Fibroblast of villous mesenchyme (primary cell): ENCODE measurements at regions not wholly inside any gene's neighbourhood (a gene's known extent, or its start where the extent isn't known, plus 50 kb on each side); places are given as distances from the start of the nearest gene placed in this dataset.

Source experiments
- DNase-seq: peaks from one replicate; pipeline ENCODE4 v3.0.0-alpha.2; 2010; ENCODE audit warnings: low read depth
- H3K4me3 ChIP-seq: 2 replicates; pipeline ENCODE4 v1.5.1; 2011; ENCODE audit warnings: low read depth, mild to moderate bottlenecking, low read length
- CTCF ChIP-seq: IDR thresholded peaks from 2 replicates; pipeline ENCODE4 v1.5.1; 2012; ENCODE audit warnings: low read depth, mild to moderate bottlenecking, low read length; ENCODE audit not compliant: insufficient read depth

DNA sequence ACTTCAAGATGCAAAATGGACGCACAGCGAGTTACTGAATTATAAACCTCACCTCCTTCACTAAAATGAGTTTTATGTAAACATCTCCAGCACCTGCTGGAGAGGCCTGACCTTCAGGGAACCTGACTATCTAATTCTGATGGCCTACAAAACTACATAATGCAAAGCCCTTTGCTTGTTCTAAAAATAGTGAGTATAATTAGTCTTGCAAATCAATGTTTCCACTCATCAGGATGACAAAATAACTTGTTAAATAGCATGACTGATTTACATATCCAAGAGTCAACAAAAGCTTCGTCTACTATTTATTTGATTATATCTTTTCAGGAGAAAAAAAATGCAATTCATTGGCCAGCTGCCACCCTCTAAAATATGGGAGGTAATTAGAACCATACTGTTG, 326.3 kb upstream of the MC4R start:
- TF ChIP-seq CTCF: no peak
- H3K4me3 ChIP-seq: no peak overlapping the region
- no peak for DNase-seq

GRCh38 chr18:60722742-60723141, 350.2 kb upstream of the MC4R start:
- DNase-seq: no peak
- no peak for TF ChIP-seq CTCF
- H3K4me3 ChIP-seq: no peak overlapping the region

DNA sequence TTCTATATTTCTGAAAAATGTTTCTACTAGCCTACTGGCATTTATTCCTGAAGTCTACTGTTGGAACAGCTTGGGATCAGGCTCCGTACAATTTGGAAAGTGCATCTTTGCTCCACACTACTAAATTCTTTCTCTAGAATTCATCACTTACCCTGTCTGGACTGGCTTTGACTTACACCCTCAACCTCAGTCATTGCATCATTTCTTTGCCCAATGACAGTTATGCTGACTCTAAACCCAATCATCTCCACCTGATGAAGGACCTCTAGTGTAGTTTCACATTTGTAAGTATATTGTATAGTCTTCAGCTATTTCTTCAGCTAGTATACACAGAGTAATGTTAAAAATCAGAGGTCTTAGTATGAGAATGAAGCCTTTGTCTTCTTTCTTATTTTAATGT, 359.6 kb upstream of the MC4R start:
- H3K4me3 ChIP-seq: no peak overlapping the region
- no peak for DNase-seq

DNA sequence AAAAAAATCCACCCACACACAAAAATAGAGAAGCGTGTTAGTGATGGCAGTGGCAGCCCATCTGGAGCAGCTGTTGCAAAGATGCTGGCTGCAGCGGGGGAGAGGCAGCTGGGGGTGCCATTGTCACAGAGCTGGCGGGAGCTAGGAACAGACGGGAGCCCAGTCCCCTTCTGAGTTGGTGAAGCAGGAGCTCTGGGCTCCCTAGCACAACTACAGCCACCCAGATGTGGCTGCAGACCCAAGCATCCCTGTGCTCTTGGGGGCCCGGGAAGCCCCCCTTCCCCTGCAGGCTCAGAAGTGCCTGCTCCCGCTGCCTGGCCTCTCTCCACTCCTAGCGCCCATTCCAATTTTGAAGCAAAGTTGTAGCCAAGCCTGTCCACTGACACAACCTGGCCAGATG, 366.6 kb upstream of the MC4R start:
- no peak for DNase-seq
- no peak for TF ChIP-seq CTCF

More for the DNA sequence above, 359.6 kb upstream of the MC4R start:
- no peak for TF ChIP-seq CTCF

DNA sequence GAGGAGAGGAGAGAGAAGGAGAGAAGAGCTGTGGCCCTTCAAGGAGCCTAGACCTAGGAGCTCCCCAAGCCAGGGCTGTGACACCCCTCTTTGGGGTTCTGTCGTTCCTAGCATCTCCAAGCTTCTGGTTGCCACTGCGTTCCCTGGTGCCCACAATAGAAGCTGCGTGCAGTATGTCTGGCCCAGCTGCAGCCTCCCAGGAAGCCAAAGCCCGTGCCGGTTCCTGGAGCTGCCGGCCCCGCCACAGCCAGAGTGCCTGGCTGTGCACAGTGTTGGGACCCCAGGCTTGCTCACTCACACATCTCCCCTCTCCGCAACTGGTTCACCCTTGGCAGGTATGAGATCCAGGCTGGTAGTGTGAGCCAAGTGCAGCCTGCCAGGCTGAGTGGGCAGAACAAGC, 367.7 kb upstream of the MC4R start:
- TF ChIP-seq CTCF: no peak
- no peak overlapping the region for H3K4me3 ChIP-seq
- DNase-seq: no peak

More for the DNA sequence above, 366.6 kb upstream of the MC4R start:
- H3K4me3 ChIP-seq: no peak overlapping the region

- TF ChIP-seq CTCF: no peak
- H3K4me3 ChIP-seq: no peak overlapping the region
- no peak for DNase-seq
Measured at GRCh38 chr18:60746491-60746890, 373.9 kb upstream of the MC4R start.

DNA sequence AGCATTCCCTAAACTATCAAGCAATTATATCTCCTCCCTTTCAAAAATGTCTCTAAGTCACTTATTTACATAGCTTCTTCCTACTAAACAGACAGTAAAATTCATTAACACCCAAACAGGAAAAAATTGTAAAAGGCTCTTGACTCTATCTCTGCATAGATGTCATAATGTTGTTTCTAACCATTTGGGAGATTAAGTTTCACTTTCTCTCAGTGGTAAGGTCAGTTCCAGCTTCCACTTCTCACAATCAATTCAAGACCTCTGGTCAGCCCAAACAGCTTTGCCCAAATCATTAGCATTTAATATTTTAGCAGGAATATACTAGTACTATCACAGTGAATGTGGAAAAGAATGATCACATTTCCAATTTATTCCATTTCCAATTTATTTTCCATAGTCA, 374.3 kb upstream of the MC4R start:
- no peak for TF ChIP-seq CTCF
- no peak for DNase-seq
- no peak overlapping the region for H3K4me3 ChIP-seq
